Prostate gland (tissue), 2 donors: ENCODE measurements at regions not wholly inside any gene's neighbourhood (a gene's known extent, or its start where the extent isn't known, plus 50 kb on each side); places are given as distances from the start of the nearest gene placed in this dataset.
"Not testable (repeated sequence)": the region's sequence is repeated elsewhere in the genome, so short reads cannot be mapped to it uniquely, and the experiment has no call there.

ENCODE experiments used
- DNase-seq: peaks from one replicate; pipeline ENCODE4 v3.0.0-alpha.2; 2019; ENCODE audit warnings: low spot score
- H3K27ac ChIP-seq, 2 donors: fragments of 200-600 bp; sonication (generic); 2 replicates each; pipeline ENCODE4 v1.5.1; 2017 to 2019
- H3K27me3 ChIP-seq: fragments of 200-600 bp; sonication (generic); replicated peaks from 2 replicates; pipeline ENCODE4 v1.5.1; 2019; ENCODE audit not compliant: insufficient read depth
- H3K36me3 ChIP-seq, 2 donors: fragments of 200-600 bp; sonication (generic); 1 replicate in 1 of 2; 2 replicates in 1 of 2; pipeline versions ENCODE4 v1.5.1 to v1.8.1; 2017 to 2019
- H3K4me1 ChIP-seq: fragments of 200-600 bp; sonication (generic); replicated peaks from 2 replicates; pipeline ENCODE4 v1.5.1; 2019
- H3K4me3 ChIP-seq, 2 donors: fragments of 200-600 bp; sonication (generic); 2 replicates each; pipeline ENCODE4 v1.5.1; 2017 to 2019
- H3K9me3 ChIP-seq: fragments of 200-600 bp; sonication (generic); 2 replicates; pipeline ENCODE4 v1.5.1; 2017
- CTCF ChIP-seq, 4 experiments: fragments of 200-600 bp in 2 of 4; fragments of 450-650 bp in 2 of 4; sonication (generic) in 2 of 4; IDR thresholded peaks; 1 replicate in 3 of 4; 2 replicates in 1 of 4; pipeline ENCODE4 v1.5.1; 2016 to 2019; ENCODE audit warnings: antibody characterized with exemption in 4 of 4, mild to moderate bottlenecking in 2 of 4, moderate library complexity in 2 of 4
- POLR2A ChIP-seq: fragments of 450-650 bp; IDR thresholded peaks from one replicate; pipeline ENCODE4 v1.6.1; 2016; ENCODE audit warnings: antibody characterized with exemption, mild to moderate bottlenecking
- POLR2AphosphoS5 ChIP-seq: sonication (generic); formaldehyde crosslinking; IDR thresholded peaks from one replicate; pipeline ENCODE4 v1.6.1; 2017; ENCODE audit warnings: antibody characterized with exemption
- WGBS: methylation state at CpG from one replicate; pipeline ENCODE4 v1.1.5; 2018; 5-methylcytosine and 5-hydroxymethylcytosine counted together
- intact Hi-C: fragments of 100-400 bp; cut with DNase I; formaldehyde crosslinking; loops from one replicate; pipeline ENCODE4 v1.14.2; 2022

DNA sequence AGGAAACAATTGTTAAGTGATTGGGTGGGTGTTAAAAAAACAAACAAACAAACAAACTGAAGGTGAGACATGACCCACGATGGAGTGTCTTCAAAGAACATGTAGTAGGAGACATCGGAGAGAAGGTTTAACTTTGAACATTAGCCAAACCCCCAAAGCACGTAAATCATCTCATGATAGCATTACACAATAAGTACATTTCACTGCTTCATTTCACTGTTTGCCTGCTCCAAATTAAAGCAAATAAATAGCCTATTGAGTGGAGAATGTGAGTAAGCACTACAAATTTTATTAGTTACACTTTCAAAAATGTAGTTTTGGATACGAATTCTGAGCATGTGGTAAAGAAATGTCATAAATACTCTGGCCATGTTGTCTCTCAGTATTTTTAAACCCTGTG lies 287.0 kb downstream of the SI start:
- no peaks in the 10 kb centered on the region for H3K4me1 ChIP-seq
- WGBS, result 34% methylated on average over 4 of the region's 4 CpGs
- H3K4me3 ChIP-seq, result no peak overlapping the region
- intact Hi-C loops, result no loop called here
- H3K9me3 ChIP-seq, result no peaks in the 10 kb centered on the region
- DNase-seq, result no peak
- no peak overlapping the region for H3K27ac ChIP-seq
- no peaks in the 10 kb centered on the region for H3K27me3 ChIP-seq
- TF ChIP-seq POLR2AphosphoS5 (no peak), CTCF (IDR thresholded peaks at IDR 0.05) (no peak), POLR2A (no peak)
- H3K36me3 ChIP-seq, result no peaks in the 10 kb centered on the region

GRCh38 chr3:164784407-164784806 lies 293.9 kb downstream of the SI start:
- H3K4me3 ChIP-seq, DNase-seq, intact Hi-C loops, H3K9me3 ChIP-seq, H3K27me3 ChIP-seq, H3K27ac ChIP-seq, H3K36me3 ChIP-seq, H3K4me1 ChIP-seq: not testable (repeated sequence)
- WGBS, result 100% methylated on average over 6 of the region's 21 CpGs

GRCh38 chr3:164781755-164782154 lies 296.5 kb downstream of the SI start:
- Histone ChIP-seq H3K36me3 (no peaks in the 10 kb centered on the region), H3K4me1 (no peaks in the 10 kb centered on the region), H3K27me3 (no peaks in the 10 kb centered on the region), H3K9me3 (no peaks in the 10 kb centered on the region), H3K27ac (no peak overlapping the region), H3K4me3 (no peak overlapping the region)
- no peak for DNase-seq
- TF ChIP-seq POLR2A, result no peak
- TF ChIP-seq POLR2AphosphoS5, result no peak
- no peak for TF ChIP-seq CTCF (IDR thresholded peaks at IDR 0.05)
- intact Hi-C loops, result no loop called here

GRCh38 chr3:164779816-164780215 lies 298.5 kb downstream of the SI start:
- no peak for DNase-seq
- Histone ChIP-seq H3K36me3 (no peaks in the 10 kb centered on the region), H3K4me3 (no peak overlapping the region), H3K4me1 (no peaks in the 10 kb centered on the region), H3K27ac (no peak overlapping the region), H3K9me3 (no peaks in the 10 kb centered on the region), H3K27me3 (no peaks in the 10 kb centered on the region)
- intact Hi-C loops, result no loop called here
- TF ChIP-seq POLR2AphosphoS5 (no peak), CTCF (IDR thresholded peaks at IDR 0.05) (no peak), POLR2A (no peak)
- WGBS, result 26% methylated on average over 4 of the region's 4 CpGs

GRCh38 chr3:164752812-164753211 lies 325.5 kb downstream of the SI start:
- Histone ChIP-seq H3K4me1 (no peaks in the 10 kb centered on the region), H3K27me3 (no peaks in the 10 kb centered on the region), H3K9me3 (no peaks in the 10 kb centered on the region), H3K36me3 (no peaks in the 10 kb centered on the region), H3K4me3 (no peak overlapping the region), H3K27ac (no peak overlapping the region)
- TF ChIP-seq POLR2A (no peak), CTCF (IDR thresholded peaks at IDR 0.05) (no peak), POLR2AphosphoS5 (no peak)
- DNase-seq, result no peak
- intact Hi-C loops, result no loop called here
- WGBS, result 39% methylated on average over 3 of the region's 3 CpGs

DNA sequence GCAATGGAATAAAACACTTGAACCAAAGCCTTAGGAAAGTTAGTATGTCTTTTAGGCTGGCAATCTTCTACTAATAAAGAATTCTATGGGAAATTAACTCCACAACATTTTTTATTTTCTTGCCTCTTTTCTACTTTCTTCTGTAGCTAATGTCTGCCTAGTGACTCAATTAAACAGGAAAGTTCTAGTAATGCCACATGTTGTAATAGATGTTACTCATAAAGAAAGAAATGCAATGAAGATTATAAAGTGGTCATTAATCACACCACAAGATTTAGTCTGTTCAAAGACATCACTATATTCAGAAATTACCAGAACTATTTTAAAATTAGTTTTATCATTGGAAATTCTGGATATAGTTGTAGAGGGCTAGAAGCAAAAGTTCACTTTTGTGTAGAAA lies 329.7 kb downstream of the SI start:
- Histone ChIP-seq H3K4me3 (no peak overlapping the region), H3K27me3 (no peaks in the 10 kb centered on the region), H3K36me3 (no peaks in the 10 kb centered on the region), H3K9me3 (no peaks in the 10 kb centered on the region), H3K4me1 (no peaks in the 10 kb centered on the region), H3K27ac (no peak overlapping the region)
- intact Hi-C loops, result no loop called here
- no peak for TF ChIP-seq CTCF (IDR thresholded peaks at IDR 0.05)
- TF ChIP-seq POLR2A, result no peak
- no peak for TF ChIP-seq POLR2AphosphoS5
- DNase-seq, result no peak
